Neural progenitor cell (in vitro differentiated cells): ENCODE measurements at regions not wholly inside any gene's neighbourhood (a gene's known extent, or its start where the extent isn't known, plus 50 kb on each side); places are given as distances from the start of the nearest gene placed in this dataset.

Experiments
- EZH2 ChIP-seq: fragments of 200-600 bp; sonication (generic); IDR thresholded peaks from 2 replicates; pipeline ENCODE4 v1.6.1; 2017; ENCODE audit warnings: antibody characterized with exemption, mild to moderate bottlenecking, moderate library complexity
- TF ChIP-seq, protein P1 (sequence below): fragments of 200-600 bp; sonication (generic); IDR thresholded peaks from 2 replicates; pipeline ENCODE4 v1.5.1; 2017; ENCODE audit warnings: antibody characterized with exemption, mild to moderate bottlenecking

- no peak for TF ChIP-seq EZH2
- TF ChIP-seq, protein P1, sequence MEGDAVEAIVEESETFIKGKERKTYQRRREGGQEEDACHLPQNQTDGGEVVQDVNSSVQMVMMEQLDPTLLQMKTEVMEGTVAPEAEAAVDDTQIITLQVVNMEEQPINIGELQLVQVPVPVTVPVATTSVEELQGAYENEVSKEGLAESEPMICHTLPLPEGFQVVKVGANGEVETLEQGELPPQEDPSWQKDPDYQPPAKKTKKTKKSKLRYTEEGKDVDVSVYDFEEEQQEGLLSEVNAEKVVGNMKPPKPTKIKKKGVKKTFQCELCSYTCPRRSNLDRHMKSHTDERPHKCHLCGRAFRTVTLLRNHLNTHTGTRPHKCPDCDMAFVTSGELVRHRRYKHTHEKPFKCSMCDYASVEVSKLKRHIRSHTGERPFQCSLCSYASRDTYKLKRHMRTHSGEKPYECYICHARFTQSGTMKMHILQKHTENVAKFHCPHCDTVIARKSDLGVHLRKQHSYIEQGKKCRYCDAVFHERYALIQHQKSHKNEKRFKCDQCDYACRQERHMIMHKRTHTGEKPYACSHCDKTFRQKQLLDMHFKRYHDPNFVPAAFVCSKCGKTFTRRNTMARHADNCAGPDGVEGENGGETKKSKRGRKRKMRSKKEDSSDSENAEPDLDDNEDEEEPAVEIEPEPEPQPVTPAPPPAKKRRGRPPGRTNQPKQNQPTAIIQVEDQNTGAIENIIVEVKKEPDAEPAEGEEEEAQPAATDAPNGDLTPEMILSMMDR: no peak
Measured at GRCh38 chr13:30091035-30091434, 216.3 kb downstream of the KATNAL1 start.
